ENCODE measurements at regions not wholly inside any gene's neighbourhood (a gene's known extent, or its start where the extent isn't known, plus 50 kb on each side); places are given as distances from the start of the nearest gene placed in this dataset.

GRCh38 chr22:49152127-49152938 is 675.3 kb downstream of the BRD1 start:
- no peak overlapping the region for H3K4me2 ChIP-seq (ENCODE audit: low read depth, low read length, poor library complexity, severe bottlenecking)
- H3K9me2 ChIP-seq (replicated peaks; ENCODE audit: insufficient read depth, low read length), result no peaks in the 10 kb centered on the region
- no peaks in the 10 kb centered on the region for H3K36me3 ChIP-seq (ENCODE audit: low read length)
- H3K27ac ChIP-seq (ENCODE audit: low read depth, low read length), result no peak overlapping the region
- H3K9me3 ChIP-seq (ENCODE audit: insufficient read depth, low read length), result no peaks in the 10 kb centered on the region
- H2AFZ ChIP-seq (ENCODE audit: low read depth, low read length, severe bottlenecking), result no peak overlapping the region
- no peaks in the 10 kb centered on the region for H3K27me3 ChIP-seq (ENCODE audit: low read length)
- no peaks in the 10 kb centered on the region for H4K20me1 ChIP-seq (ENCODE audit: low read depth, low read length)
- H3K4me3 ChIP-seq (ENCODE audit: insufficient read depth, low read length, poor library complexity, severe bottlenecking), result no peak overlapping the region
- no peak overlapping the region for H3K9ac ChIP-seq (ENCODE audit: low read length)
- TF ChIP-seq EZH2phosphoT487 (conservative IDR thresholded peaks at IDR 0.05; ENCODE audit: low read length), result no peak
- no peak for TF ChIP-seq CTCF (IDR thresholded peaks at IDR 0.05; ENCODE audit: insufficient read depth, low read length, poor library complexity, severe bottlenecking)
- no peaks in the 10 kb centered on the region for H3F3A ChIP-seq (ENCODE audit: insufficient read depth)
- no peaks in the 10 kb centered on the region for H3K79me2 ChIP-seq (ENCODE audit: insufficient read depth, low read length)

- Histone ChIP-seq H3K27me3 (ENCODE audit: low read length) (no peaks in the 10 kb centered on the region), H3K9me3 (ENCODE audit: insufficient read depth, low read length) (no peaks in the 10 kb centered on the region), H3K4me3 (ENCODE audit: insufficient read depth, low read length, poor library complexity, severe bottlenecking) (no peak overlapping the region), H3K36me3 (ENCODE audit: low read length) (no peaks in the 10 kb centered on the region), H2AFZ (ENCODE audit: low read depth, low read length, severe bottlenecking) (no peak overlapping the region), H4K20me1 (ENCODE audit: low read depth, low read length) (no peaks in the 10 kb centered on the region), H3K27ac (ENCODE audit: low read depth, low read length) (no peak overlapping the region), H3F3A (ENCODE audit: insufficient read depth) (no peaks in the 10 kb centered on the region), H3K4me2 (ENCODE audit: low read depth, low read length, poor library complexity, severe bottlenecking) (no peak overlapping the region), H3K9me2 (replicated peaks; ENCODE audit: insufficient read depth, low read length) (no peaks in the 10 kb centered on the region), H3K79me2 (ENCODE audit: insufficient read depth, low read length) (no peaks in the 10 kb centered on the region), H3K9ac (ENCODE audit: low read length) (no peak overlapping the region)
- TF ChIP-seq CTCF (IDR thresholded peaks at IDR 0.05; ENCODE audit: insufficient read depth, low read length, poor library complexity, severe bottlenecking), result no peak
- no peak for TF ChIP-seq EZH2phosphoT487 (conservative IDR thresholded peaks at IDR 0.05; ENCODE audit: low read length)
Measured at GRCh38 chr22:49151256-49152126, 676.2 kb downstream of the BRD1 start.

GRCh38 chr22:49150801-49151221 is 676.9 kb downstream of the BRD1 start:
- Histone ChIP-seq H3K4me3 (ENCODE audit: insufficient read depth, low read length, poor library complexity, severe bottlenecking) (no peak overlapping the region), H3K9ac (ENCODE audit: low read length) (no peak overlapping the region), H3F3A (ENCODE audit: insufficient read depth) (no peaks in the 10 kb centered on the region), H2AFZ (ENCODE audit: low read depth, low read length, severe bottlenecking) (no peak overlapping the region), H3K27me3 (ENCODE audit: low read length) (no peaks in the 10 kb centered on the region), H3K36me3 (ENCODE audit: low read length) (no peaks in the 10 kb centered on the region), H3K4me2 (ENCODE audit: low read depth, low read length, poor library complexity, severe bottlenecking) (no peak overlapping the region), H3K9me2 (replicated peaks; ENCODE audit: insufficient read depth, low read length) (no peaks in the 10 kb centered on the region), H3K79me2 (ENCODE audit: insufficient read depth, low read length) (no peaks in the 10 kb centered on the region), H4K20me1 (ENCODE audit: low read depth, low read length) (no peaks in the 10 kb centered on the region), H3K9me3 (ENCODE audit: insufficient read depth, low read length) (no peaks in the 10 kb centered on the region), H3K27ac (ENCODE audit: low read depth, low read length) (no peak overlapping the region)
- no peak for TF ChIP-seq EZH2phosphoT487 (conservative IDR thresholded peaks at IDR 0.05; ENCODE audit: low read length)
- no peak for TF ChIP-seq CTCF (IDR thresholded peaks at IDR 0.05; ENCODE audit: insufficient read depth, low read length, poor library complexity, severe bottlenecking)
